ENCODE measurements at regions not wholly inside any gene's neighbourhood (a gene's known extent, or its start where the extent isn't known, plus 50 kb on each side); places are given as distances from the start of the nearest gene placed in this dataset.

GRCh38 chr1:170470121-170470520 is 61.8 kb upstream of the GORAB start:
- TF ChIP-seq CTCF (IDR thresholded peaks at IDR 0.05; ENCODE audit: low read depth, low read length) = no peak
- TF ChIP-seq MAX (IDR thresholded peaks at IDR 0.05; ENCODE audit: low read depth, low read length) = no peak
- TF ChIP-seq MYC (IDR thresholded peaks at IDR 0.05; ENCODE audit: low read depth, low read length) = no peak

Data from NB4 (cell line).